ENCODE measurements at regions not wholly inside any gene's neighbourhood (a gene's known extent, or its start where the extent isn't known, plus 50 kb on each side); places are given as distances from the start of the nearest gene placed in this dataset.

DNA sequence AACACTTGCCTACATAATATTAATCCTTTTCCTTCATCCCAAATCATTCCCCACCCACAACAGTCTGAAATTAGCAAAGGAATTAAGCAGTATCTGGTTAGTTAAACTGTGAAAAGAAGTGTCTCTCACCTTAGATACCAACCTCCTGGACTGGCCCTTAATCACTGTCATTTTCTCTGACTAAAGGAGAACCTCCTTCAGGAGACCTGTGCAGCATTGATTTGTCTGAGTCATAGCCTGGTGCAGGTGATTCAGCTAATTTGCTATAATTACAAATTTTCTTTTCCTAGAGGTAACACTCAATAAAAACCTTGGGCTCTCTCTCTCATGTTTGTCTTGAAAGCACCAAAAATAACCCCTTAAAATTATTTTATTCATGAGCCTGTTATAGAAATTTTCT lies 279.8 kb upstream of the SEMA6D start:
- no peak for TF ChIP-seq CTCF (IDR thresholded peaks at IDR 0.05; ENCODE audit: low read depth, low read length)
- no peak for TF ChIP-seq POLR2A (IDR thresholded peaks at IDR 0.05; ENCODE audit: extremely low read depth, insufficient read length)
- TF ChIP-seq, protein P1, sequence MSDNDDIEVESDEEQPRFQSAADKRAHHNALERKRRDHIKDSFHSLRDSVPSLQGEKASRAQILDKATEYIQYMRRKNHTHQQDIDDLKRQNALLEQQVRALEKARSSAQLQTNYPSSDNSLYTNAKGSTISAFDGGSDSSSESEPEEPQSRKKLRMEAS (IDR thresholded peaks at IDR 0.05; ENCODE audit: low read depth, low read length): no peak
